IMR-90 (cell line): ENCODE measurements at regions not wholly inside any gene's neighbourhood (a gene's known extent, or its start where the extent isn't known, plus 50 kb on each side); places are given as distances from the start of the nearest gene placed in this dataset.

ENCODE experiments used
- ATAC-seq: fragments of 200-7000 bp; cut with Tn5 transposase; 2 replicates; pipeline ENCODE4 v1.9.1; 2020; ENCODE audit warnings: low read depth, mild to moderate bottlenecking, moderate library complexity
- BruUV-seq: library from RNA; stranded (reverse); fragments of 400-500 nt; replicated peaks from 2 replicates; lab custom pipeline; 2021; lab: Mats Ljungman, UMichigan
- CTCF ChIA-PET: fragments of 300-600 bp; formaldehyde crosslinking; extraction: SDS; loops from one replicate; lab custom pipeline; 2021; ENCODE audit warnings: antibody characterized with exemption; lab: Yijun Ruan, JAX
- POLR2A ChIA-PET: fragments of 300-600 bp; sonication (Branson Sonifier 250); formaldehyde crosslinking; loops from one replicate; lab custom pipeline; 2022; ENCODE audit warnings: antibody characterized with exemption; ENCODE audit not compliant: unreplicated experiment; lab: Charles Lee
- DNase-seq: peaks from one replicate; pipeline ENCODE4 v3.0.0; 2013
- H2AFZ ChIP-seq: replicated peaks from 2 replicates; pipeline ENCODE3; 2013; ENCODE audit warnings: low read length, mild to moderate bottlenecking; ENCODE audit not compliant: poor library complexity
- H2AK5ac ChIP-seq: 2 replicates; pipeline ENCODE4 v1.6.1; 2013; ENCODE audit warnings: low read depth, low read length, inconsistent platforms
- H2AK9ac ChIP-seq: replicated peaks from 2 replicates; pipeline ENCODE3; 2013; ENCODE audit warnings: mild to moderate bottlenecking, low read depth, low read length, moderate library complexity; ENCODE audit not compliant: poor library complexity
- H2BK120ac ChIP-seq: 2 replicates; pipeline ENCODE4 v1.6.1; 2013; ENCODE audit warnings: low read depth, low read length, inconsistent platforms
- H2BK15ac ChIP-seq: 3 replicates; pipeline ENCODE4 v1.6.1; 2013; ENCODE audit warnings: low read depth, low read length, inconsistent platforms
- H2BK20ac ChIP-seq: 2 replicates; pipeline ENCODE4 v1.6.1; 2013; ENCODE audit warnings: low read depth, mild to moderate bottlenecking, inconsistent platforms, low read length, moderate library complexity
- H2BK5ac ChIP-seq: 2 replicates; pipeline ENCODE4 v1.6.1; 2013; ENCODE audit warnings: mild to moderate bottlenecking, low read depth, low read length, inconsistent platforms; ENCODE audit not compliant: poor library complexity, severe bottlenecking
- H3K14ac ChIP-seq: replicated peaks from 2 replicates; pipeline ENCODE4 v1.6.1; 2013; ENCODE audit warnings: low read depth, low read length, inconsistent platforms
- H3K18ac ChIP-seq: 2 replicates; pipeline ENCODE4 v1.6.1; 2013; ENCODE audit warnings: low read depth, low read length, control low read depth
- H3K23ac ChIP-seq: 2 replicates; pipeline ENCODE4 v1.6.1; 2013; ENCODE audit warnings: low read depth, low read length, inconsistent platforms
- H3K27ac ChIP-seq: 2 replicates; pipeline ENCODE4 v1.5.1; 2013; ENCODE audit warnings: mild to moderate bottlenecking, control low read depth, low read length; ENCODE audit not compliant: insufficient read depth
- H3K27me3 ChIP-seq: 2 replicates; pipeline ENCODE4 v1.6.1; 2013; ENCODE audit warnings: low read length; ENCODE audit not compliant: control insufficient read depth, insufficient read depth
- H3K36me3 ChIP-seq: 2 replicates; pipeline ENCODE4 v1.6.1; 2013; ENCODE audit warnings: low read length, mixed read lengths; ENCODE audit not compliant: control insufficient read depth, insufficient read depth
- H3K4ac ChIP-seq: 2 replicates; pipeline ENCODE4 v1.6.1; 2013; ENCODE audit warnings: low read depth, low read length, inconsistent platforms
- H3K4me1 ChIP-seq: 2 replicates; pipeline ENCODE4 v1.6.1; 2013; ENCODE audit warnings: low read length, mixed read lengths; ENCODE audit not compliant: control insufficient read depth, insufficient read depth
- H3K4me2 ChIP-seq: 2 replicates; pipeline ENCODE4 v1.6.1; 2013; ENCODE audit warnings: low read depth, mild to moderate bottlenecking, control low read depth, low read length, moderate library complexity
- H3K4me3 ChIP-seq: 2 replicates; pipeline ENCODE4 v1.5.1; 2013; ENCODE audit warnings: low read depth, mild to moderate bottlenecking, control low read depth, low read length, moderate library complexity; ENCODE audit not compliant: insufficient read depth
- H3K56ac ChIP-seq: 2 replicates; pipeline ENCODE4 v1.6.1; 2013; ENCODE audit warnings: low read length, inconsistent platforms; ENCODE audit not compliant: insufficient read depth; ENCODE audit errors: extremely low read depth
- H3K79me1 ChIP-seq, 2 experiments: 2 replicates each; pipeline ENCODE4 v1.6.1; 2013; ENCODE audit warnings: low read length in 2 of 2, inconsistent platforms in 1 of 2, low read depth in 1 of 2
- H3K9ac ChIP-seq: 2 replicates; pipeline ENCODE4 v1.6.1; 2013; ENCODE audit warnings: low read depth, low read length, control low read depth
- H3K9me1 ChIP-seq: 2 replicates; pipeline ENCODE4 v1.6.1; 2013; ENCODE audit warnings: low read length, inconsistent platforms; ENCODE audit not compliant: insufficient read depth
- H3K9me3 ChIP-seq: 2 replicates; pipeline ENCODE4 v1.6.1; 2013; ENCODE audit warnings: low read length; ENCODE audit not compliant: control insufficient read depth, insufficient read depth
- H4K20me1 ChIP-seq: 2 replicates; pipeline ENCODE4 v1.6.1; 2013; ENCODE audit warnings: low read length, inconsistent platforms; ENCODE audit not compliant: insufficient read depth
- H4K5ac ChIP-seq: 2 replicates; pipeline ENCODE4 v1.6.1; 2013; ENCODE audit warnings: mild to moderate bottlenecking, low read depth, low read length, control low read depth
- H4K8ac ChIP-seq, 2 experiments: 2 replicates each; pipeline ENCODE4 v1.6.1; 2013; ENCODE audit warnings: low read depth in 2 of 2, low read length in 2 of 2, control low read depth in 1 of 2, inconsistent platforms in 1 of 2
- H4K91ac ChIP-seq: 2 replicates; pipeline ENCODE4 v1.6.1; 2013; ENCODE audit warnings: low read depth, low read length, inconsistent platforms; ENCODE audit not compliant: insufficient read depth
- BHLHE40 ChIP-seq: fragments of 150-350 bp; IDR thresholded peaks from 2 replicates; pipeline ENCODE4 v1.6.1; 2016; ENCODE audit warnings: mild to moderate bottlenecking, low read depth, low read length
- CEBPB ChIP-seq: IDR thresholded peaks from 2 replicates; pipeline ENCODE4 v1.6.1; 2012; ENCODE audit warnings: low read depth, low read length, improper control_type of control experiment
- CHD1 ChIP-seq: IDR thresholded peaks from 2 replicates; pipeline ENCODE4 v1.6.1; 2012; ENCODE audit warnings: low read depth, low read length, improper control_type of control experiment
- CTCF ChIP-seq: conservative IDR thresholded peaks from 2 replicates; pipeline ENCODE4 v1.5.1; 2012; ENCODE audit warnings: mild to moderate bottlenecking, low read depth, low read length, improper control_type of control experiment
- ELK1 ChIP-seq: fragments of 150-350 bp; IDR thresholded peaks from 2 replicates; pipeline ENCODE4 v1.6.1; 2016; ENCODE audit warnings: low read depth, mild to moderate bottlenecking, low read length, moderate library complexity, borderline replicate concordance
- MAFK ChIP-seq: IDR thresholded peaks from 2 replicates; pipeline ENCODE4 v1.6.1; 2012; ENCODE audit warnings: low read depth, low read length, improper control_type of control experiment
- MAZ ChIP-seq: IDR thresholded peaks from 2 replicates; pipeline ENCODE4 v1.6.1; 2012; ENCODE audit warnings: low read depth, mild to moderate bottlenecking, low read length, improper control_type of control experiment, moderate library complexity, borderline replicate concordance
- MXI1 ChIP-seq: IDR thresholded peaks from 2 replicates; pipeline ENCODE4 v1.6.1; 2012; ENCODE audit warnings: low read depth, mild to moderate bottlenecking, low read length, moderate library complexity, borderline replicate concordance
- POLR2A ChIP-seq: IDR thresholded peaks from 2 replicates; pipeline ENCODE4 v1.6.1; 2012; ENCODE audit warnings: mild to moderate bottlenecking, low read depth, low read length
- RAD21 ChIP-seq: IDR thresholded peaks from 2 replicates; pipeline ENCODE4 v1.6.1; 2012; ENCODE audit warnings: low read length, improper control_type of control experiment
- RCOR1 ChIP-seq: IDR thresholded peaks from 2 replicates; pipeline ENCODE4 v1.6.1; 2012; ENCODE audit warnings: mild to moderate bottlenecking, low read length, improper control_type of control experiment; ENCODE audit not compliant: insufficient replicate concordance
- RFX5 ChIP-seq: IDR thresholded peaks from 2 replicates; pipeline ENCODE4 v1.8.0; 2012; ENCODE audit warnings: low read depth, mild to moderate bottlenecking, low read length, moderate library complexity
- SMC3 ChIP-seq: fragments of 150-350 bp; IDR thresholded peaks from 2 replicates; pipeline ENCODE4 v1.6.1; 2016; ENCODE audit warnings: low read depth, mild to moderate bottlenecking, antibody characterized with exemption, low read length, moderate library complexity
- USF2 ChIP-seq: fragments of 150-350 bp; IDR thresholded peaks from 2 replicates; pipeline ENCODE4 v1.6.1; 2017; ENCODE audit warnings: mild to moderate bottlenecking, antibody characterized with exemption, low read length, low read depth
- WGBS, 2 experiments: methylation state at CpG; one replicate each; pipeline versions ENCODE4 v1.1.5 to v1.1.7; 2013; ENCODE audit warnings: missing lambda C conversion rate in 2 of 2; ENCODE audit not compliant: insufficient read length in 1 of 2; ENCODE audit errors: extremely low coverage in 2 of 2; 5-methylcytosine and 5-hydroxymethylcytosine counted together
- dilution Hi-C: fragments of 300-500 bp; cut with HindIII; formaldehyde crosslinking; loops from one replicate; pipeline ENCODE4 v1.14.3; 2018; ENCODE audit warnings: low sequenced_read_pairs; ENCODE audit not compliant: unreplicated experiment
- in situ Hi-C: fragments of 300-500 bp; cut with MboI; formaldehyde crosslinking; loops from 3 replicates; pipeline ENCODE4 v1.14.3; 2019; ENCODE audit warnings: low sequenced_read_pairs, inconsistent platforms, mixed read lengths
- intact Hi-C: fragments of 100-400 bp; cut with micrococcal nuclease; formaldehyde crosslinking; loops from 2 replicates; pipeline ENCODE4 v1.10.0; 2022

DNA sequence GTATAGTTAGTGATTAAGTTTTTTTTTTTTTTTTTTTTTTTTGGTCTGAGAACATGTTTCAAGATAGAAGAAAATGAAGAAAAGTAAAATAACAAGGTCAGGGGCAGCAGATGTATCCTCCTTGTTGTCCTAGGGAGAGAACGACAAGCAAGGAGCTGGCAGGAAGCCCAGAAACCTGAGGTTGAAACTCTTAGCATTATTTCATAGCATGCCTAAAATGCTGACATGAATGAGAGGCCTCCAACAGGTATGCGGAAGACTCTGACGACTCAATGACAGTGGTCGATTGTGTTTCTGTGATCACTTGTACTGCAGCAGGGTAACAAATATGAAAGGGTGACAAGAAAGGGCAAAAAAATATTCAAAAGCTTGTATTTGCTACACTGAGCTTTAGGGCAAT is 415.9 kb downstream of the PLA2G4A start:
- Histone ChIP-seq H3K36me3 (no peaks in the 10 kb centered on the region), H3K27ac (no peak overlapping the region), H2AK5ac (no peak overlapping the region), H2AK9ac (no peak overlapping the region), H3K9ac (no peak overlapping the region), H3K9me1 (no peaks in the 10 kb centered on the region), H3K4me1 (no peaks in the 10 kb centered on the region), H3K27me3 (no peaks in the 10 kb centered on the region), H4K8ac (no peak overlapping the region), H3K23ac (no peak overlapping the region), H3K4me3 (no peak overlapping the region), H4K5ac (no peak overlapping the region), H4K91ac (no peak overlapping the region), H3K56ac (no peak overlapping the region), H2AFZ (no peak overlapping the region), H3K18ac (no peak overlapping the region), H3K4me2 (no peak overlapping the region), H2BK20ac (no peak overlapping the region), H3K79me1 (no peaks in the 10 kb centered on the region), H3K14ac (no peak overlapping the region), H2BK5ac (no peak overlapping the region), H3K9me3 (no peaks in the 10 kb centered on the region), H2BK120ac (no peak overlapping the region), H3K4ac (no peak overlapping the region), H4K20me1 (no peaks in the 10 kb centered on the region), H2BK15ac (no peak overlapping the region)
- DNase-seq (no peak), ATAC-seq (no peak)
- no TSS peak for BruUV-seq
- no CpG with 5 or more reads among the region's 4 CpGs for WGBS, 2 experiments
- TF ChIP-seq MAZ (no peak), CHD1 (no peak), RFX5 (no peak), CTCF (no peak), POLR2A (no peak), MAFK (no peak), RCOR1 (no peak), SMC3 (no peak), USF2 (no peak), BHLHE40 (no peak), CEBPB (no peak), MXI1 (no peak), ELK1 (no peak), RAD21 (no peak)
- intact Hi-C loops, result no loop called here
- ChIA-PET CTCF (interaction anchor here (0.7 kb wide), 1 partner anchor 836 kb away, joined by 5 read pairs; no protein-coding TSS in a partner anchor), POLR2A (no interaction called here)
- in situ Hi-C loops, result no loop called here
- dilution Hi-C loops, result no loop called here
